Esophagus squamous epithelium (tissue), 4 donors: ENCODE measurements at regions not wholly inside any gene's neighbourhood (a gene's known extent, or its start where the extent isn't known, plus 50 kb on each side); places are given as distances from the start of the nearest gene placed in this dataset.

Experiments
- CTCF ChIP-seq, 6 experiments: fragments of 450-650 bp in 4 of 6; fragments of 200-600 bp in 2 of 6; sonication (generic) in 2 of 6; IDR thresholded peaks; one replicate each; pipeline ENCODE4 v1.5.1; 2016 to 2019; ENCODE audit warnings: antibody characterized with exemption in 6 of 6, mild to moderate bottlenecking in 4 of 6, moderate library complexity in 4 of 6
- POLR2A ChIP-seq, 4 donors: fragments of 450-650 bp; IDR thresholded peaks; one replicate each; pipeline ENCODE4 v1.6.1; 2017; ENCODE audit warnings: antibody characterized with exemption in 4 of 4, mild to moderate bottlenecking in 4 of 4, moderate library complexity in 3 of 4

DNA sequence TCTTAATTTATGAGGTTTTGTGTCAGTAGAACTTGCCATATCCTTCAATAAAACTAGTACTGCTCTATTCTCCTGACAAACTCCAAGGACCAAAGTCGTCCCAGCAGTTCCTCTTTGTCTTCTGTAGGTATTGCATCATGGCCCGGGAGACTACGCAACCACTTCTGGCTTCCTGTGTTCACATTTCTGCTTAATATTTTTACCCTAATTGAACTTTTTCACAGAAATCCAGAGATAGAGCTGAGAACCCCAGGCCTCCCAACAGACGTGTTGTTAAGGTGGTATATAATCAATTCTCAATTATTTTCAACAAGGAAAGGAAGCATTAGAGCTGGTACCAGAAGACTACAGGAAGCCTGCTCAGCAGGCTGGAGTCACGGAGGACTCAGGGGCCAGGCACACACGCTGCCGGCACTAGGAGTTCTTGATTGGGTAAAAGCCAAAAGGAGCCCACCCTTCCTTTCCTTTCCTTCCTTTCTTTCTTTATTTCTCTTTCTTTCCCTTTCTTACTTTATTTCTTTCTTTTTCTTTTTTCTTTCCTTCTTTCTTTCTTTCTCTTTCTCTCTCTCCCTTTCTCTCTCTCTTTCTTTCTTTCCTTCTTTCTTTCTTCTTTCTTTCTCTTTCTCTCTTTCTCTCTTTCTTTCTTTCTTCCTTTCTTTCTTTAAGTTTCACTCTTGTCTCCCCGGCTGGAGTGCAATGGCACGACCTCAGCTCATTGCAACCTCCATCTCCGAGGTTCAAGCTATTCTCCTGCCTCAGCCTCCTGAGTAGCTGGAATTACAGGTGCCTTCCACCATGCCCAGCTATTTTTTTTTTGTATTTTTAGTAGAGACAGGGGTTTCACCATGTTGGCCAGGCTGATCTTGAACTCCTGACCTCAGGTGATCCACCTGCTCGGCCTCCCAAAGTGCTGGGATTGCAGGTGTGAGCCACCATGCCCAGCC, 173.7 kb downstream of the ZBTB18 start:
- TF ChIP-seq CTCF (IDR thresholded peaks at IDR 0.05) (no peak), POLR2A (IDR thresholded peaks at IDR 0.05) (no peak)
